GM18520 (cell line): ENCODE measurements at regions not wholly inside any gene's neighbourhood (a gene's known extent, or its start where the extent isn't known, plus 50 kb on each side); places are given as distances from the start of the nearest gene placed in this dataset.
"Not testable (repeated sequence)": the region's sequence is repeated elsewhere in the genome, so short reads cannot be mapped to it uniquely, and the experiment has no call there.

Experiments used
- ATAC-seq: cut with Tn5 transposase; IDR thresholded peaks from one replicate; pipeline ENCODE4 v1.9.1; 2021; ENCODE audit not compliant: unreplicated experiment

- ATAC-seq, result peak; percentile 52
These were observed 61.4 kb upstream of the JARID2 start for GRCh38 chr6:15184441-15184861.

GRCh38 chr6:15185111-15185510 lies 60.8 kb upstream of the JARID2 start:
- not testable (repeated sequence) for ATAC-seq

- not testable (repeated sequence) for ATAC-seq
These were observed 52.4 kb upstream of the JARID2 start for GRCh38 chr6:15193451-15193850.

GRCh38 chr6:15194453-15194852 lies 51.4 kb upstream of the JARID2 start:
- ATAC-seq, result no peak
